ENCODE measurements at regions not wholly inside any gene's neighbourhood (a gene's known extent, or its start where the extent isn't known, plus 50 kb on each side); places are given as distances from the start of the nearest gene placed in this dataset.

GRCh38 chr18:24976502-24976901, 375.5 kb downstream of the ZNF521 start:
- Histone ChIP-seq H3K27me3 (ENCODE audit: control insufficient read depth in 2 of 2, insufficient read depth in 2 of 2, low read length in 2 of 2) (no peaks in the 10 kb centered on the region), H3K4me1 (ENCODE audit: control insufficient read depth in 1 of 2, insufficient read depth in 2 of 2, low read length in 2 of 2) (no peaks in the 10 kb centered on the region), H3K9me3 (replicated peaks in 1 of 2; ENCODE audit: control insufficient read depth in 1 of 2, insufficient read depth in 1 of 2, low read length in 2 of 2) (no peaks in the 10 kb centered on the region), H3K79me2 (ENCODE audit: insufficient read depth, low read length) (no peaks in the 10 kb centered on the region), H3K36me3 (replicated peaks in 1 of 2; ENCODE audit: control insufficient read depth in 1 of 2, insufficient read depth in 2 of 2, low read length in 2 of 2) (no peaks in the 10 kb centered on the region), H4K20me1 (ENCODE audit: insufficient read depth, low read length) (no peaks in the 10 kb centered on the region), H3K27ac (ENCODE audit: low read depth in 1 of 2, low read length in 2 of 2) (no peak overlapping the region), H3K4me2 (replicated peaks; ENCODE audit: extremely low read depth, low read length, poor library complexity, severe bottlenecking) (no peak overlapping the region), H3K9ac (ENCODE audit: insufficient read depth, low read length, poor library complexity, severe bottlenecking) (no peak overlapping the region), H2AFZ (ENCODE audit: insufficient read depth, low read depth, low read length, poor library complexity, severe bottlenecking) (no peak overlapping the region), H3K4me3 (replicated peaks in 1 of 3; ENCODE audit: low read depth in 2 of 3, low read length in 3 of 3) (no peak overlapping the region)
- intact Hi-C loops (cut with micrococcal nuclease): no loop called here
- H3K27ac Mint-ChIP-seq: no peak overlapping the region
- peaks cover 7% of the 10 kb centered on the region for H3K4me1 Mint-ChIP-seq
- peaks cover 0 to 1% (median 0%) of the 10 kb centered on the region in 7 donors for H3K9me3 Mint-ChIP-seq
- no peak for DNase-seq
- no peaks in the 10 kb centered on the region for H3K36me3 Mint-ChIP-seq
- no peaks in the 10 kb centered on the region for H3K27me3 Mint-ChIP-seq (ENCODE audit: low read depth in 3 of 3)
- no CpG with 5 or more reads among the region's 4 CpGs for WGBS (ENCODE audit: insufficient coverage)
- no peak for TF ChIP-seq CTCF (IDR thresholded peaks at IDR 0.05)
- H3K4me3 Mint-ChIP-seq: no peak overlapping the region

GRCh38 chr18:24979235-24979634, 372.7 kb downstream of the ZNF521 start:
- DNase-seq: no peak

More at GRCh38 chr18:24979235-24979634, 372.7 kb downstream of the ZNF521 start:
- Histone ChIP-seq H3K4me1 (ENCODE audit: control insufficient read depth in 1 of 2, insufficient read depth in 2 of 2, low read length in 2 of 2) (no peaks in the 10 kb centered on the region), H3K4me2 (replicated peaks; ENCODE audit: extremely low read depth, low read length, poor library complexity, severe bottlenecking) (no peak overlapping the region), H3K9ac (ENCODE audit: insufficient read depth, low read length, poor library complexity, severe bottlenecking) (no peak overlapping the region), H3K79me2 (ENCODE audit: insufficient read depth, low read length) (no peaks in the 10 kb centered on the region), H3K27ac (ENCODE audit: low read depth in 1 of 2, low read length in 2 of 2) (no peak overlapping the region), H3K27me3 (ENCODE audit: control insufficient read depth in 2 of 2, insufficient read depth in 2 of 2, low read length in 2 of 2) (no peaks in the 10 kb centered on the region), H2AFZ (ENCODE audit: insufficient read depth, low read depth, low read length, poor library complexity, severe bottlenecking) (no peak overlapping the region), H3K4me3 (replicated peaks in 1 of 3; ENCODE audit: low read depth in 2 of 3, low read length in 3 of 3) (no peak overlapping the region), H4K20me1 (ENCODE audit: insufficient read depth, low read length) (no peaks in the 10 kb centered on the region), H3K9me3 (replicated peaks in 1 of 2; ENCODE audit: control insufficient read depth in 1 of 2, insufficient read depth in 1 of 2, low read length in 2 of 2) (no peaks in the 10 kb centered on the region), H3K36me3 (replicated peaks in 1 of 2; ENCODE audit: control insufficient read depth in 1 of 2, insufficient read depth in 2 of 2, low read length in 2 of 2) (no peaks in the 10 kb centered on the region)
- Mint-ChIP-seq H3K9me3 (peaks cover 0 to 2% (median 0%) of the 10 kb centered on the region in 7 donors), H3K36me3 (no peaks in the 10 kb centered on the region), H3K27me3 (ENCODE audit: low read depth in 3 of 3) (peaks cover 0 to 3% (median 0%) of the 10 kb centered on the region in 3 donors), H3K27ac (no peak overlapping the region), H3K4me3 (no peak overlapping the region), H3K4me1 (peaks cover 7% of the 10 kb centered on the region)
- no peak for TF ChIP-seq CTCF (IDR thresholded peaks at IDR 0.05)
- intact Hi-C loops (cut with micrococcal nuclease): no loop called here
- 90% methylated on average over 2 of the region's 4 CpGs for WGBS (ENCODE audit: insufficient coverage)

All from CD14-positive monocyte (primary cell).